ENCODE measurements at regions not wholly inside any gene's neighbourhood (a gene's known extent, or its start where the extent isn't known, plus 50 kb on each side); places are given as distances from the start of the nearest gene placed in this dataset.

GRCh38 chr9:26165426-26165825 lies 487.2 kb upstream of the TUSC1 start:
- TF ChIP-seq FOXM1 (IDR thresholded peaks at IDR 0.05; ENCODE audit: borderline replicate concordance, low read depth) (no peak), TCF12 (IDR thresholded peaks at IDR 0.05; ENCODE audit: low read depth) (no peak), CEBPB (IDR thresholded peaks at IDR 0.05) (no peak), YY1 (IDR thresholded peaks at IDR 0.05; ENCODE audit: low read depth) (no peak), EP300 (IDR thresholded peaks at IDR 0.05; ENCODE audit: borderline replicate concordance) (no peak), NFIC (IDR thresholded peaks at IDR 0.05) (no peak), TEAD4 (IDR thresholded peaks at IDR 0.05) (no peak), TAF1 (IDR thresholded peaks at IDR 0.05; ENCODE audit: low read depth) (no peak)
- TF ChIP-seq, protein P1, sequence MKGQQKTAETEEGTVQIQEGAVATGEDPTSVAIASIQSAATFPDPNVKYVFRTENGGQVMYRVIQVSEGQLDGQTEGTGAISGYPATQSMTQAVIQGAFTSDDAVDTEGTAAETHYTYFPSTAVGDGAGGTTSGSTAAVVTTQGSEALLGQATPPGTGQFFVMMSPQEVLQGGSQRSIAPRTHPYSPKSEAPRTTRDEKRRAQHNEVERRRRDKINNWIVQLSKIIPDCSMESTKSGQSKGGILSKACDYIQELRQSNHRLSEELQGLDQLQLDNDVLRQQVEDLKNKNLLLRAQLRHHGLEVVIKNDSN (IDR thresholded peaks at IDR 0.05) = no peak

Data from Ishikawa (cell line).